PC-3 (cell line): ENCODE measurements at regions not wholly inside any gene's neighbourhood (a gene's known extent, or its start where the extent isn't known, plus 50 kb on each side); places are given as distances from the start of the nearest gene placed in this dataset.

ENCODE experiments used
- EZH2 ChIP-seq: fragments of 300-600 bp; sonication (generic); IDR thresholded peaks from one replicate; pipeline ENCODE4 v1.6.1; 2017; ENCODE audit warnings: antibody characterized with exemption, mild to moderate bottlenecking, low read length; ENCODE audit not compliant: unreplicated experiment
- EZH2phosphoT487 ChIP-seq: fragments of 300-600 bp; sonication (generic); IDR thresholded peaks from 2 replicates; pipeline ENCODE4 v1.6.1; 2018; ENCODE audit warnings: mild to moderate bottlenecking, antibody characterized with exemption, low read length, borderline replicate concordance
- TF ChIP-seq, protein P1 (sequence below): fragments of 300-600 bp; sonication (generic); conservative IDR thresholded peaks from 2 replicates; pipeline ENCODE4 v1.5.1; 2017; ENCODE audit warnings: antibody characterized with exemption, low read depth, mild to moderate bottlenecking, low read length

DNA sequence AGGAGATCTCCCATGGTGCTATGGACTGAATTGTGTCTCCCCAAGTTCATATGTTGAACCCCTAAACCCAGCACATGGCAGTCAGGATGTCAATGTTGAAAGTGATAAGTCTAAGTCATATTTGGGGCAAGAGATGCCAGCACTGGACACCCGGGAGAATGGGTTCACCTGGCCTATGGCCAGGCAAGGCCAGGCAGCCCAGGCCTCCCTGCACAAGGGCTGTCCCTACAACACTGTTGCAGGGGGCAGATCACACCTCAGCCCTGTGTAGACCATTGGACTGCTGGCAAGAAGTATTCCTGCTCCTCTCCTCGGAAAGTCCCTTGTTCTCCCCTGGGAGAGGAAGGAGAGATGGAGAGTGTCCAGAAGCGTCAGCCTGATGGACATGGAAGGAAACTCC, 240.5 kb downstream of the GADD45G start:
- TF ChIP-seq, protein P1, sequence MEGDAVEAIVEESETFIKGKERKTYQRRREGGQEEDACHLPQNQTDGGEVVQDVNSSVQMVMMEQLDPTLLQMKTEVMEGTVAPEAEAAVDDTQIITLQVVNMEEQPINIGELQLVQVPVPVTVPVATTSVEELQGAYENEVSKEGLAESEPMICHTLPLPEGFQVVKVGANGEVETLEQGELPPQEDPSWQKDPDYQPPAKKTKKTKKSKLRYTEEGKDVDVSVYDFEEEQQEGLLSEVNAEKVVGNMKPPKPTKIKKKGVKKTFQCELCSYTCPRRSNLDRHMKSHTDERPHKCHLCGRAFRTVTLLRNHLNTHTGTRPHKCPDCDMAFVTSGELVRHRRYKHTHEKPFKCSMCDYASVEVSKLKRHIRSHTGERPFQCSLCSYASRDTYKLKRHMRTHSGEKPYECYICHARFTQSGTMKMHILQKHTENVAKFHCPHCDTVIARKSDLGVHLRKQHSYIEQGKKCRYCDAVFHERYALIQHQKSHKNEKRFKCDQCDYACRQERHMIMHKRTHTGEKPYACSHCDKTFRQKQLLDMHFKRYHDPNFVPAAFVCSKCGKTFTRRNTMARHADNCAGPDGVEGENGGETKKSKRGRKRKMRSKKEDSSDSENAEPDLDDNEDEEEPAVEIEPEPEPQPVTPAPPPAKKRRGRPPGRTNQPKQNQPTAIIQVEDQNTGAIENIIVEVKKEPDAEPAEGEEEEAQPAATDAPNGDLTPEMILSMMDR, result no peak
- TF ChIP-seq EZH2phosphoT487 (no peak), EZH2 (no peak)
